ENCODE measurements at regions not wholly inside any gene's neighbourhood (a gene's known extent, or its start where the extent isn't known, plus 50 kb on each side); places are given as distances from the start of the nearest gene placed in this dataset.

DNA sequence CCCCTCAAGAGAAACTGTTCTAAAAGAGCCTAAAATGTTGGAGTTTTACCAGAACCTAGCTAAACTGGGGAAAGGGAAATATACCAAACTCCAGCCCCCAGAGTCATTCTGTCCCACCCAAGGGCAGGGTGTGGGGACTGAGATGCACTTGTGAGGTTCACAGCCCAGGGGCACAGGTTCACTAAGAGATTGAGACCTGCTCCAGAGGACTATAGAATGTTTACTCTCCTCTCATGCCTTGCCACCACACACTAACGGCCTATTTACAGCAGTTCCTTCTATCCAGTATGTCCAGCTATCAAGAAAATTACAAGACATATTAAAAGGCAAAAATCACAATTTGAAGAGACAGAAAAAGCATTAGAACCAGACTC, 60.6 kb upstream of the PARP11 start:
- H3K4me3 ChIP-seq: no peak overlapping the region
- DNase-seq (no peak), FAIRE-seq (no peak), ATAC-seq (no peak)
- no peaks in the 10 kb centered on the region for H3K27me3 ChIP-seq
- WGBS, 2 donors: 68 to 74% methylated on average over 1 of the region's 1 CpG
- H3K9me3 ChIP-seq: no peaks in the 10 kb centered on the region
- H3K36me3 ChIP-seq: no peaks in the 10 kb centered on the region
- H3K27ac ChIP-seq: no peak overlapping the region
- TF ChIP-seq, protein P1, sequence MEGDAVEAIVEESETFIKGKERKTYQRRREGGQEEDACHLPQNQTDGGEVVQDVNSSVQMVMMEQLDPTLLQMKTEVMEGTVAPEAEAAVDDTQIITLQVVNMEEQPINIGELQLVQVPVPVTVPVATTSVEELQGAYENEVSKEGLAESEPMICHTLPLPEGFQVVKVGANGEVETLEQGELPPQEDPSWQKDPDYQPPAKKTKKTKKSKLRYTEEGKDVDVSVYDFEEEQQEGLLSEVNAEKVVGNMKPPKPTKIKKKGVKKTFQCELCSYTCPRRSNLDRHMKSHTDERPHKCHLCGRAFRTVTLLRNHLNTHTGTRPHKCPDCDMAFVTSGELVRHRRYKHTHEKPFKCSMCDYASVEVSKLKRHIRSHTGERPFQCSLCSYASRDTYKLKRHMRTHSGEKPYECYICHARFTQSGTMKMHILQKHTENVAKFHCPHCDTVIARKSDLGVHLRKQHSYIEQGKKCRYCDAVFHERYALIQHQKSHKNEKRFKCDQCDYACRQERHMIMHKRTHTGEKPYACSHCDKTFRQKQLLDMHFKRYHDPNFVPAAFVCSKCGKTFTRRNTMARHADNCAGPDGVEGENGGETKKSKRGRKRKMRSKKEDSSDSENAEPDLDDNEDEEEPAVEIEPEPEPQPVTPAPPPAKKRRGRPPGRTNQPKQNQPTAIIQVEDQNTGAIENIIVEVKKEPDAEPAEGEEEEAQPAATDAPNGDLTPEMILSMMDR (IDR thresholded peaks at IDR 0.05): no peak
- H3K4me1 ChIP-seq: no peaks in the 10 kb centered on the region
- intact Hi-C loops (cut with DNase I): no loop called here

DNA sequence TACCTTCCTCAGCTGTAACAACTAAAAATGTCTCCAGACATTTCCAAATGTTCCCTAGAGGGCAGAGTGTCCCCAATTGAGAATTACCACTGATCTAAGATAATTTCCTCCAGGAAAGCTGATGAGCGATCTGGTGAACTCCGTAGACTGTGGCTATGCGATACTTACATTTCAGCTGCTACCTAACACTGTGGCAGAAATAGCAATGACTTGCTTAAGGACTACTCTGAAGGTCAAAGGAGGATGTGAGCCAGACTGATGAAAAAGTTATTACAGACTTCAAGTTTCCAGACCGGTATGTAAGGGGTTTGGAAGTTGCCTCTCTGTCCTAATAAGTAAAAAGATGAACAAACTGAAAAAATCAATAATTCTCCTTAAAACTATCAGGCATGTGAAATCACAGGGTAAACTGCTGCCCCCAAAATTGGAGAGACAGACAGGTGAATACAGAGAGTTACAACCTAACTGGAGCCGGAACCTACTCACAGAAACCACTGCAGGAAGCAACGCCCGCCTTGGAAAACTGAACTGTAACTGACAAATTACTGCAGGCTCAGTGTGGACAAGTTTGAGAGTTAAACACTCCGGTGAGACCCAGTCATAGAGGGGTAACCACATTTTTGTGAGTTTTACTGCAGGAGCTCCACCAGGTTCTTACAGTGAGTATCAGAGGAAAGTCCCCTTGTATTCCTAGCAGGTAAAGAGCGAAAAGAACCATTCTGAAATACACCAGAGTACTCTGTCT, 60.0 kb upstream of the PARP11 start:
- 79 to 85% methylated on average over 9 of the region's 9 CpGs for WGBS, 2 donors
- no peaks in the 10 kb centered on the region for H3K4me1 ChIP-seq
- H3K27ac ChIP-seq: no peak overlapping the region
- ATAC-seq: no peak
- intact Hi-C loops (cut with DNase I): no loop called here
- H3K27me3 ChIP-seq: no peaks in the 10 kb centered on the region
- no peaks in the 10 kb centered on the region for H3K9me3 ChIP-seq
- no peak for DNase-seq
- H3K4me3 ChIP-seq: no peak overlapping the region
- FAIRE-seq: no peak
- TF ChIP-seq, protein P1 (IDR thresholded peaks at IDR 0.05): no peak
- H3K36me3 ChIP-seq: no peaks in the 10 kb centered on the region

DNA sequence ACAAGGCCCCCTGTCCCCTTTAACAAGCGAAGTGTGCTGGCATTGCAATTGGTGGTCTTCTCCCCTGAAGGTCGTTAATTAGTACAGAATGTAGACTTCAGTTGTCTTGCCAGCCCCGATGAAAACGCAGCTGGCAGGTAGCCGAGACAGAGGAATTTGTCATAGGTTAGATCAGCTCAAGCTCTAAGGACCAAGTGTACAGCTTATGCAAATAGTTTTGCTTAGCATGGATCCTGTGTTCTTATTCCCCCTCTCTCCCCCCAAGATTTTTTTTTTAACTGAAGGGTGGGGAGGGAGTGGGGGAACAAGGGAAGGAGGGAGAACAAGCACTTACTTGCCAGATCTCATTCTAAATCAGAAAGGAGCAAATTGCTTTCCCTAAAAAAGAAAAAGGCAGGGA, 58.6 kb upstream of the PARP11 start:
- Histone ChIP-seq H3K27me3 (no peaks in the 10 kb centered on the region), H3K27ac (no peak overlapping the region), H3K4me1 (no peaks in the 10 kb centered on the region), H3K4me3 (no peak overlapping the region), H3K36me3 (no peaks in the 10 kb centered on the region), H3K9me3 (no peaks in the 10 kb centered on the region)
- TF ChIP-seq, protein P1 (IDR thresholded peaks at IDR 0.05): no peak
- 43 to 52% methylated on average over 5 of the region's 5 CpGs for WGBS, 2 donors
- intact Hi-C loops (cut with DNase I): no loop called here
- ATAC-seq: no peak
- DNase-seq: no peak
- FAIRE-seq: no peak

DNA sequence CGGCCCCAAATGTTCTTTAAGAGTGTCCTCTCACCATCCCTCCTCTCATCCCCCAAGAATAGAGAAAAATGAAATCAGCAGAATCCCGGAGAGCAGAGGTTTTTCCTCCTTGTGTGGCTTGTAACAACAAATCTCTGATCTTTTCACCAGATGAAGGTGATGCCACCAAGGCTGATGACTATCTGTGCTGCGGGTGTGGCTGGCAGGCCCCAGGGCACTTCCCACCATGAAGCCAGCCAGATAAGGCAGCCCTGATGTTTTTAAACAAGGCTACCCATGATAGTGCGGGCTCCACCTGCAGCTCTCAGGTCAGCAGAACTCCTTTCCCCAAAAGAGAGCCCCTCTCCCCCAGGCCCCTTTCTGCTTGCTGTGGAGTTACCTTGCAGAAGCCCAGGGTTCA, 58.0 kb upstream of the PARP11 start:
- Histone ChIP-seq H3K4me1 (no peaks in the 10 kb centered on the region), H3K9me3 (no peaks in the 10 kb centered on the region), H3K27me3 (no peaks in the 10 kb centered on the region), H3K36me3 (no peaks in the 10 kb centered on the region), H3K27ac (no peak overlapping the region), H3K4me3 (no peak overlapping the region)
- TF ChIP-seq, protein P1 (IDR thresholded peaks at IDR 0.05): no peak
- ATAC-seq: no peak
- FAIRE-seq: no peak
- DNase-seq: no peak
- 82 to 83% methylated on average over 4 of the region's 4 CpGs for WGBS, 2 donors
- intact Hi-C loops (cut with DNase I): no loop called here

DNA sequence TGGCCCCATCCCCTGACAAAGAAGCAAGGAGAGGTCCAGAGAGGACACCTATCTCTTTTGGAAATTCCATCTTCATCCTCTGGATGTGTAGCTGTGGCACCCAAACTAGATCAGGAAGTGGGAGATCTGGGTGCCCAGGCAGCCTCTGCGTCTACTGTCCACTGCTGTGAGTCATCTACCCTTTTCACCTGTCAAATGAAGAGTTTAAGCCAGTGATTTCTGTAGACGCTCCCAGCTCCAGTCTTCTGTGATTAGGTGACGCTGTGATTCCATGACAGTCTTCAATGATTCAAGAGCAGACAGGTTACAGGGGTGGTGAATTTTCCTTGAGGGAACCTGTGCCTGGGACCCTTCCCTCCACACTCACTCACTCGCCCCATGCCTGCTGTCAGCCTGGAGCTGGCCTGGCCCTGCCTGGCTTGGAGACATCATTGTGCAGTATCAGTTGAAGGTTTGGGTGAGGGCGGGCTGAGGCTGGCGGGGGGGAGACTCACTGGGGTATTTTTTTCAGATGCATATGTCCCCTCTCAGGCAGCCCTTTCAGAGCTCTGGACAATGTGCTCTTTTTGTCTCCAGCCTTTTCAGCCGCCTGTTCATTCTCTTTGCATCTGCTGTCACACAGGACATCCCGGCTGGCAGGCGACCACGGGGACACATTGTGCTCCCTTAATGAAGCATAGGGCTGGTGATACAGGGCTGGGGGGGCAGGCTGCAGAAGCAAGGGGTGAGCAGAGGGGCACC, 56.8 kb upstream of the PARP11 start:
- ATAC-seq (no peak), DNase-seq (no peak), FAIRE-seq (no peak)
- Histone ChIP-seq H3K27me3 (no peaks in the 10 kb centered on the region), H3K9me3 (no peaks in the 10 kb centered on the region), H3K4me3 (no peak overlapping the region), H3K4me1 (no peaks in the 10 kb centered on the region), H3K27ac (no peak overlapping the region), H3K36me3 (no peaks in the 10 kb centered on the region)
- intact Hi-C loops (cut with DNase I): no loop called here
- TF ChIP-seq, protein P1 (IDR thresholded peaks at IDR 0.05): no peak
- WGBS, 2 donors: 83 to 91% methylated on average over 10 of the region's 10 CpGs

Measured in pancreas (tissue), 10 donors.